CD4-positive, alpha-beta T cell (primary cell): ENCODE measurements at regions not wholly inside any gene's neighbourhood (a gene's known extent, or its start where the extent isn't known, plus 50 kb on each side); places are given as distances from the start of the nearest gene placed in this dataset.

Experiments used
- ATAC-seq: fragments of 200-7000 bp; cut with Tn5 transposase; one replicate; pipeline ENCODE4 v1.10.0; 2022; ENCODE audit warnings: mild to moderate bottlenecking; ENCODE audit not compliant: poor library complexity
- CTCF ChIA-PET: fragments of 350-600 bp; sonication (Branson Sonifier 250); formaldehyde crosslinking; loops from one replicate; lab custom pipeline; 2021; ENCODE audit warnings: antibody characterized with exemption, inconsistent platforms; lab: Charles Lee
- POLR2A ChIA-PET: fragments of 350-600 bp; sonication (Branson Sonifier 250); formaldehyde crosslinking; loops from one replicate; lab custom pipeline; 2021; ENCODE audit warnings: antibody characterized with exemption, inconsistent platforms; lab: Charles Lee
- DNase-seq, 14 experiments: peaks; one replicate each; pipeline ENCODE4 v3.0.0-alpha.2; 2013 to 2020; ENCODE audit warnings: mixed read lengths in 2 of 14
- H3K27ac ChIP-seq, 2 donors: one replicate each; pipeline versions ENCODE4 v1.5.1 to v1.7.0; 2013; ENCODE audit warnings: low read length in 2 of 2, low read depth in 1 of 2, mild to moderate bottlenecking in 1 of 2
- H3K27me3 ChIP-seq, 2 experiments: 1 replicate in 1 of 2; 2 replicates in 1 of 2; pipeline versions ENCODE4 v1.6.1 to v1.7.0; 2013; ENCODE audit warnings: low read length in 2 of 2, control low read depth in 1 of 2, mild to moderate bottlenecking in 1 of 2, moderate library complexity in 1 of 2; ENCODE audit not compliant: insufficient read depth in 2 of 2, control insufficient read depth in 1 of 2
- H3K36me3 ChIP-seq: one replicate; pipeline ENCODE4 v1.6.1; 2013; ENCODE audit warnings: low read length, control low read depth; ENCODE audit not compliant: insufficient read depth
- H3K4me1 ChIP-seq: one replicate; pipeline ENCODE4 v1.6.1; 2013; ENCODE audit warnings: low read length, control low read depth; ENCODE audit not compliant: insufficient read depth
- H3K4me3 ChIP-seq: one replicate; pipeline ENCODE4 v1.5.1; 2013; ENCODE audit warnings: mild to moderate bottlenecking, low read length, moderate library complexity
- H3K9me3 ChIP-seq, 2 experiments: 1 replicate in 1 of 2; 2 replicates in 1 of 2; pipeline versions ENCODE4 v1.6.1 to v1.7.0; 2013; ENCODE audit warnings: low read length in 2 of 2, mild to moderate bottlenecking in 2 of 2, control low read depth in 1 of 2, moderate library complexity in 1 of 2; ENCODE audit not compliant: control insufficient read depth in 1 of 2, insufficient read depth in 1 of 2
- H3K27ac Mint-ChIP-seq: one replicate; pipeline ENCODE4 v1.8.0; 2020; ENCODE audit warnings: mixed read lengths
- H3K27me3 Mint-ChIP-seq: one replicate; pipeline ENCODE4 v1.8.0; 2021; ENCODE audit warnings: mixed read lengths
- H3K36me3 Mint-ChIP-seq: one replicate; pipeline ENCODE4 v1.8.0; 2021; ENCODE audit warnings: low read depth, mixed read lengths
- H3K4me1 Mint-ChIP-seq: one replicate; pipeline ENCODE4 v1.8.0; 2021; ENCODE audit warnings: low read depth, mixed read lengths
- H3K4me3 Mint-ChIP-seq: one replicate; pipeline ENCODE4 v1.8.0; 2020; ENCODE audit warnings: mild to moderate bottlenecking, mixed read lengths
- H3K9me3 Mint-ChIP-seq: one replicate; pipeline ENCODE4 v1.8.0; 2020; ENCODE audit warnings: mixed read lengths
- intact Hi-C, 2 experiments: fragments of 100-400 bp; cut with DNase I in 1 of 2; cut with micrococcal nuclease in 1 of 2; formaldehyde crosslinking; loops; one replicate each; pipeline versions ENCODE4 v1.15.1 to v1.9.0; 2023 to 2025; cut with DNase I, micrococcal nuclease
- TF ChIP-seq, protein P1 (sequence below): fragments of 200-600 bp; IDR thresholded peaks from one replicate; pipeline ENCODE4 v1.8.0; 2022; ENCODE audit warnings: antibody characterized with exemption, mild to moderate bottlenecking

DNA sequence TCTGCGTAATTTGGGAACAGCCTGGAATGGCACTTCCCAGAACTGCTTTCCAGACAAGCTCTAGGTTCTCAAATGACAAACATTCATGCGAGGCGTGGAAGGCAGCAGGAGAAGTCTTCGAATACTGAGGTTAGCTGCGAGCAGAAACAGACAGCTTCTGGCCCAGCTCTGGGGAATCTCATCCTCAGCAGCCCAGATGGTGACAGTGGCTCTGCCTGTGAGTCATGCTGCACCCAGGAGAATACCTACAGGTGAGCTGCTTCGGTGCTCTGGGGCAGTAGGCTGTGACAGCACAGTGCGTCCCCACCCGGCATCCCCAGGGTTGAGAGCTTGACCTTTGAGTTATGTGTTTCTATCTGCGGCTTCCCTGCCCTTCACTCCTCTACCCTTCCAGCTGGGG is 258.6 kb downstream of the KLF13 start:
- Mint-ChIP-seq H3K9me3 (peaks cover 22% of the 10 kb centered on the region), H3K27me3 (peaks cover 17% of the 10 kb centered on the region), H3K27ac (no peak overlapping the region), H3K4me3 (no peak overlapping the region), H3K4me1 (no peaks in the 10 kb centered on the region), H3K36me3 (no peaks in the 10 kb centered on the region)
- Histone ChIP-seq H3K27me3 (peaks cover 0 to 7% of the 10 kb centered on the region in 2 experiments), H3K4me1 (no peaks in the 10 kb centered on the region), H3K27ac (no peak overlapping the region), H3K36me3 (no peaks in the 10 kb centered on the region), H3K4me3 (no peak overlapping the region), H3K9me3 (peaks cover 5 to 13% of the 10 kb centered on the region in 2 experiments)
- intact Hi-C loops, result no loop called here
- TF ChIP-seq, protein P1, sequence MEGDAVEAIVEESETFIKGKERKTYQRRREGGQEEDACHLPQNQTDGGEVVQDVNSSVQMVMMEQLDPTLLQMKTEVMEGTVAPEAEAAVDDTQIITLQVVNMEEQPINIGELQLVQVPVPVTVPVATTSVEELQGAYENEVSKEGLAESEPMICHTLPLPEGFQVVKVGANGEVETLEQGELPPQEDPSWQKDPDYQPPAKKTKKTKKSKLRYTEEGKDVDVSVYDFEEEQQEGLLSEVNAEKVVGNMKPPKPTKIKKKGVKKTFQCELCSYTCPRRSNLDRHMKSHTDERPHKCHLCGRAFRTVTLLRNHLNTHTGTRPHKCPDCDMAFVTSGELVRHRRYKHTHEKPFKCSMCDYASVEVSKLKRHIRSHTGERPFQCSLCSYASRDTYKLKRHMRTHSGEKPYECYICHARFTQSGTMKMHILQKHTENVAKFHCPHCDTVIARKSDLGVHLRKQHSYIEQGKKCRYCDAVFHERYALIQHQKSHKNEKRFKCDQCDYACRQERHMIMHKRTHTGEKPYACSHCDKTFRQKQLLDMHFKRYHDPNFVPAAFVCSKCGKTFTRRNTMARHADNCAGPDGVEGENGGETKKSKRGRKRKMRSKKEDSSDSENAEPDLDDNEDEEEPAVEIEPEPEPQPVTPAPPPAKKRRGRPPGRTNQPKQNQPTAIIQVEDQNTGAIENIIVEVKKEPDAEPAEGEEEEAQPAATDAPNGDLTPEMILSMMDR, result no peak
- POLR2A ChIA-PET, result no interaction called here
- CTCF ChIA-PET, result no interaction called here
- DNase-seq (no peak), ATAC-seq (no peak)

DNA sequence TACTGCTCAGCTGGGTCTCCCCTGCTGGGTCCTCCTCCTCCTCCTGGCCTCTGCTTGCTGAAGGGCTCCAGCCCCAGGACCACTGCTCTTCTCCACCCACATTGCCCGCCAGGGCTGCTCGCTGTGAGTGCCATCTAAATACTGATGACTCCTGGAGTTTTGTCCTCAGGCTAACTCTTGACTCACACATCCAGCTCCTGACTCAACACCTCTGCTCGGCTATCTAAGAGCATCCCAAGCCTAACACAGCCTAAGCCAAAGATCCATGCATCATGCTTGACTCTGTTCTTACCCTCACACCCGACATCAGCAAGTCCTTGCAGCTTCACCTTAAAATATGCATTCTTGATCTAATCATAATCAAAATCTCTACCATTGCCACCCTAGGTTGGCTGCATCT is 260.2 kb downstream of the KLF13 start:
- intact Hi-C loops, result no loop called here
- ChIA-PET CTCF (no interaction called here), POLR2A (no interaction called here)
- Histone ChIP-seq H3K9me3 (peaks cover 0 to 4% of the 10 kb centered on the region in 2 experiments), H3K4me1 (no peaks in the 10 kb centered on the region), H3K4me3 (no peak overlapping the region), H3K27me3 (peaks cover 0 to 7% of the 10 kb centered on the region in 2 experiments), H3K27ac (no peak overlapping the region), H3K36me3 (no peaks in the 10 kb centered on the region)
- Mint-ChIP-seq H3K4me3 (no peak overlapping the region), H3K27me3 (peaks cover 24% of the 10 kb centered on the region), H3K36me3 (no peaks in the 10 kb centered on the region), H3K9me3 (peaks cover 16% of the 10 kb centered on the region), H3K27ac (no peak overlapping the region), H3K4me1 (no peaks in the 10 kb centered on the region)
- TF ChIP-seq, protein P1, result no peak
- ATAC-seq (no peak), DNase-seq (no peak)

DNA sequence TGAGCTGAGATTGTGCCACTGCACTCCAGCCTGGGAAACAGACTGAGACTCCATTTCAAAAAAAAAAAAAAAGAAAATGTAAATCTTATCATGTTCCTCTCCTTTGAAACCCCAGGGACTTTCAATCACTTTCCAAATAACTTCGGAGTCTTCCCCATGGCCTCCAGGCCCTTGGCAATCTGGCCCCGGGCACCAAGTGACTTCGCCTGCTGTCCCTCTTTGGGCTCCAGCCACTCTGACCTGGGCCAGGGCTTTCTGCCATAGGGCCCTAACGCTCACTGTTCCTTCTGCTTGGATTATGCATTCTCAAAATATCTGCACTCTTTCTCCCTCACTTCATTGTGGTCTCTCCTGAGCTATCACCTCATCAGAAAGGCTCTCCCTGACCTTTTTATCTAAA is 260.9 kb downstream of the KLF13 start:
- Histone ChIP-seq H3K36me3 (no peaks in the 10 kb centered on the region), H3K4me3 (no peak overlapping the region), H3K4me1 (no peaks in the 10 kb centered on the region), H3K27me3 (peaks cover 0 to 7% of the 10 kb centered on the region in 2 experiments), H3K9me3 (peaks cover 0 to 4% of the 10 kb centered on the region in 2 experiments), H3K27ac (no peak overlapping the region)
- H3K36me3 Mint-ChIP-seq, result no peaks in the 10 kb centered on the region
- CTCF ChIA-PET, result no interaction called here
- TF ChIP-seq, protein P1, result no peak
- POLR2A ChIA-PET, result no interaction called here
- DNase-seq, result no peak
- no peak overlapping the region for H3K27ac Mint-ChIP-seq
- no peak for ATAC-seq
- intact Hi-C loops, result no loop called here
- H3K4me3 Mint-ChIP-seq, result no peak overlapping the region
- peaks cover 9% of the 10 kb centered on the region for H3K9me3 Mint-ChIP-seq
- H3K4me1 Mint-ChIP-seq, result no peaks in the 10 kb centered on the region
- peaks cover 23% of the 10 kb centered on the region for H3K27me3 Mint-ChIP-seq
